Effector memory CD8-positive, alpha-beta T cell (primary cell): ENCODE measurements at regions not wholly inside any gene's neighbourhood (a gene's known extent, or its start where the extent isn't known, plus 50 kb on each side); places are given as distances from the start of the nearest gene placed in this dataset.

Experiments used
- ATAC-seq: fragments of 150-1000 bp; cut with Tn5 transposase; replicated peaks from 2 replicates; pipeline ENCODE4 v1.10.0; 2021; ENCODE audit warnings: mild to moderate bottlenecking, moderate library complexity
- DNase-seq, 3 experiments: peaks; one replicate each; pipeline ENCODE4 v3.0.0; 2021
- H3K27ac Mint-ChIP-seq, 2 donors: one replicate each; pipeline ENCODE4 v1.8.0; 2022; ENCODE audit warnings: mild to moderate bottlenecking in 2 of 2, mixed read lengths in 2 of 2, moderate library complexity in 2 of 2
- H3K27me3 Mint-ChIP-seq, 2 donors: one replicate each; pipeline ENCODE4 v1.8.0; 2022; ENCODE audit warnings: mixed read lengths in 2 of 2
- H3K36me3 Mint-ChIP-seq: one replicate; pipeline ENCODE4 v1.8.0; 2022; ENCODE audit warnings: mild to moderate bottlenecking, moderate library complexity, mixed read lengths; ENCODE audit not compliant: insufficient read depth
- H3K4me1 Mint-ChIP-seq, 2 donors: one replicate each; pipeline ENCODE4 v1.8.0; 2022; ENCODE audit warnings: low read depth in 2 of 2, mixed read lengths in 2 of 2
- H3K4me3 Mint-ChIP-seq, 2 donors: one replicate each; pipeline ENCODE4 v1.8.0; 2022; ENCODE audit warnings: mild to moderate bottlenecking in 2 of 2, mixed read lengths in 2 of 2, moderate library complexity in 2 of 2
- H3K9me3 Mint-ChIP-seq, 2 donors: one replicate each; pipeline ENCODE4 v1.8.0; 2022; ENCODE audit warnings: mixed read lengths in 2 of 2

DNA sequence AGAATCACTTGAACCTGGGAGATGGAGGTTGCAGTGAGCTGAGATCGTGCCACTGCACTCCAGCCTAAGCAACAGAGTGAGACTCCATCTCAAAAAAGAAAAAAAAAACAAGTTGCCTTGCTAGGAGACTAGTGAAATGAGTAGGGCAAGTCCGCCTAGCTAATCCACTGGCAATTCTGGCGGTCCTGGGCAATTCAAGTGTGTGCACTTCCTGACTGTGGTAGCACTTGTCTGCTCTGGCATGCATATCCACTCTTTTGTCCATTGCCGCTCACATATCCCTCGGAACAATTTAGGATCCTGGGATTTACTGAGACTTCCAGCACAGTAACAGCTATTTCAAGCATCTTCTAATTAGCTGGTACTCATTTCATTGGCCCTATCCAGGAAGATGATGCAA, 426.3 kb upstream of the ADGRL2 start:
- Mint-ChIP-seq H3K4me1 (no peaks in the 10 kb centered on the region), H3K9me3 (peaks cover 0 to under 1% of the 10 kb centered on the region in 2 donors), H3K36me3 (no peaks in the 10 kb centered on the region), H3K4me3 (no peak overlapping the region), H3K27me3 (no peaks in the 10 kb centered on the region), H3K27ac (no peak overlapping the region)
- no peak for DNase-seq
- no peak for ATAC-seq

GRCh38 chr1:81371864-81372263, 428.9 kb upstream of the ADGRL2 start:
- ATAC-seq (no peak), DNase-seq (no peak)
- Mint-ChIP-seq H3K4me1 (no peaks in the 10 kb centered on the region), H3K27me3 (no peaks in the 10 kb centered on the region), H3K4me3 (no peak overlapping the region), H3K9me3 (peaks cover 6 to 14% of the 10 kb centered on the region in 2 donors), H3K27ac (no peak overlapping the region), H3K36me3 (no peaks in the 10 kb centered on the region)

DNA sequence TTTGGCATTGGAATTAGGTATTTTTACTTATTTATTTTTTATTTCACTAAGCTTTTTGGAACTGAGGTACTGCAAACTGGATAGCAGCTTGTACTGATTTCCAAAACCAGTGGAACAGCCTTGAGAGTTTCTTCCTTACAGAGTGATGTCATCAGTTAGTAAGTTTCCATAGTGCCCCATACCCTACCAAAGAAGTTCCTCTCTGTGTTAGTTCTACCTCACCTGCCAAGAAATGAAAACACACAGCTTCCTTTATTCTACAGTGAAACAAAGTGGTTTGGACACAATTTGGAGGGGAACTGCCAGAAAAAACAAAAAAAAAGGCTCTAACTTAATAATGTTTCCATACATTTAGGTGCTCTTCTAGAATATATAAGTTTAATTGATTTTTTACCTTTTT, 430.9 kb upstream of the ADGRL2 start:
- H3K4me1 Mint-ChIP-seq, result no peaks in the 10 kb centered on the region
- peaks cover 6 to 19% of the 10 kb centered on the region in 2 donors for H3K9me3 Mint-ChIP-seq
- H3K27ac Mint-ChIP-seq, result no peak overlapping the region
- H3K4me3 Mint-ChIP-seq, result no peak overlapping the region
- no peaks in the 10 kb centered on the region for H3K36me3 Mint-ChIP-seq
- no peak for DNase-seq
- no peaks in the 10 kb centered on the region for H3K27me3 Mint-ChIP-seq
- ATAC-seq, result no peak

GRCh38 chr1:81366173-81366572, 434.6 kb upstream of the ADGRL2 start:
- Mint-ChIP-seq H3K9me3 (peaks cover 6 to 19% of the 10 kb centered on the region in 2 donors), H3K27ac (no peak overlapping the region), H3K27me3 (no peaks in the 10 kb centered on the region), H3K4me3 (no peak overlapping the region), H3K36me3 (no peaks in the 10 kb centered on the region), H3K4me1 (no peaks in the 10 kb centered on the region)
- no peak for ATAC-seq
- DNase-seq, result no peak

GRCh38 chr1:81364088-81364487, 436.6 kb upstream of the ADGRL2 start:
- Mint-ChIP-seq H3K27ac (no peak overlapping the region), H3K36me3 (no peaks in the 10 kb centered on the region), H3K4me3 (no peak overlapping the region), H3K4me1 (no peaks in the 10 kb centered on the region), H3K9me3 (peaks cover 9 to 27% of the 10 kb centered on the region in 2 donors), H3K27me3 (no peaks in the 10 kb centered on the region)
- no peak for DNase-seq
- ATAC-seq, result no peak

DNA sequence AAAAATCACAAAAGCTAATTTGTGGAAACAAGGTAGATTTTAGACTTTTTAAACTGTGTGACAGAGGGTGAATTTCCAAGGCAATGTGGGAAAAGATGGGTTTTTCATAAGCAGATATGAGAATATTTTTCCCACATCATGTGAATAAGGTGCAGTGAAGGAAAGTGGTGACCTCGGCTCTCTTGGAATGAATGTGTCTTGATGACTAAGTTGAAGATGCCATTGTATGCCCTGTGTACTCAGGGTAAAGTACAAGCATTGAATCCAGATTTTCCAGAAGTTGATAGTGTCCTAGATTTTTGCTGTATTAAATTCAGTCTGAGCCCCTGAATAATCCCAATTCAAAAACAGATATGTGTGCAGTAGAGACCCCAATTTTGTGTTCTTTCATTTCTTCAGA, 442.6 kb upstream of the ADGRL2 start:
- DNase-seq, result no peak
- Mint-ChIP-seq H3K36me3 (no peaks in the 10 kb centered on the region), H3K9me3 (peaks cover 11 to 22% of the 10 kb centered on the region in 2 donors), H3K27me3 (no peaks in the 10 kb centered on the region), H3K27ac (no peak overlapping the region), H3K4me1 (no peaks in the 10 kb centered on the region), H3K4me3 (no peak overlapping the region)
- ATAC-seq, result no peak

DNA sequence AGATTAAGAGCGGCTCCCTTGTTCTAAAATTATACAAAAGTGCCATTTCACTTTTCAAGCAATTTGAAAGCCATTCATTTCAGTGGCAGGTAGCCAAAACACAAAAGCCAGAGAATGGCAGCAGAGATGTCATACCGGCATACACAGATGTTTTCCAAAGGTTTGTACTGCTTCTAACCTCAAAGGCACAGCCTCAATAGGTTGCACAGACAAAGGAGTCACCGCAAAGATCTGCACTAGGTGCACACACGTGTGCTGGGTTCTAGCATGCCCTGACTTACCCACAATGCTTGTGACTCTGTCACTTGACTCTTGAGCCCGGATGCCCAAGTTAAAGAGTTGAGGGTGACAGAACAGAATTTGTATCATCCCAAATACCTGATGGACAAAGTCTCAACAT, 448.9 kb upstream of the ADGRL2 start:
- no peak overlapping the region for H3K27ac Mint-ChIP-seq
- H3K4me1 Mint-ChIP-seq, result no peaks in the 10 kb centered on the region
- no peaks in the 10 kb centered on the region for H3K27me3 Mint-ChIP-seq
- H3K36me3 Mint-ChIP-seq, result no peaks in the 10 kb centered on the region
- ATAC-seq (no peak), DNase-seq (no peak)
- H3K9me3 Mint-ChIP-seq, result peaks cover 14 to 17% of the 10 kb centered on the region in 2 donors
- no peak overlapping the region for H3K4me3 Mint-ChIP-seq

GRCh38 chr1:81349194-81349965, 451.4 kb upstream of the ADGRL2 start:
- Mint-ChIP-seq H3K36me3 (no peaks in the 10 kb centered on the region), H3K9me3 (peaks cover 12 to 17% of the 10 kb centered on the region in 2 donors), H3K4me1 (no peaks in the 10 kb centered on the region), H3K4me3 (no peak overlapping the region), H3K27ac (no peak overlapping the region), H3K27me3 (no peaks in the 10 kb centered on the region)
- no peak for ATAC-seq
- no peak for DNase-seq

GRCh38 chr1:81345110-81345509, 455.6 kb upstream of the ADGRL2 start:
- no peaks in the 10 kb centered on the region for H3K27me3 Mint-ChIP-seq
- no peak for ATAC-seq
- H3K4me3 Mint-ChIP-seq, result no peak overlapping the region

DNA sequence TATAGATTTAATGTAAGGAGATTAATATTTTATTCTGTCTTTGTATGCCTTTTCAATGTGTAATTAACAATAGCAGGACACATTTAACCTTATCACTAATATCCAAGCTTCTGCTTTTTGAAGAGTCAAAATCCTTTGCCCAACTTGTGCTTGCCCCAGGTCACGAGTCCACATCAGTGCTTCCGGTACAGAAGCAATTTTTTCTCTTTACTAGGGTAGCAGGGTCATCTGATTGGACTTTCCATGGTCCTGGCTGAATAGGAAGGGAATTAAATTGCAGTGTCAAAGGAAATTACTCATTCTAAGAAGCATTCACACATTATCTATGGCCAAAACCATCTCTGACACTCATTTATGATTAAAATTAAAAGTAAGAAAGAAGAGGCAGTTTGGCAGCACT, 460.5 kb upstream of the ADGRL2 start:
- no peak for DNase-seq
- peaks cover 5 to 23% of the 10 kb centered on the region in 2 donors for H3K9me3 Mint-ChIP-seq
- no peak overlapping the region for H3K4me3 Mint-ChIP-seq
- ATAC-seq, result no peak
- H3K27me3 Mint-ChIP-seq, result no peaks in the 10 kb centered on the region
- no peaks in the 10 kb centered on the region for H3K36me3 Mint-ChIP-seq
- H3K4me1 Mint-ChIP-seq, result no peaks in the 10 kb centered on the region
- no peak overlapping the region for H3K27ac Mint-ChIP-seq

More at GRCh38 chr1:81345110-81345509, 455.6 kb upstream of the ADGRL2 start:
- DNase-seq, result no peak
- H3K27ac Mint-ChIP-seq, result no peak overlapping the region
- no peaks in the 10 kb centered on the region for H3K36me3 Mint-ChIP-seq
- H3K9me3 Mint-ChIP-seq, result peaks cover 8 to 11% of the 10 kb centered on the region in 2 donors
- no peaks in the 10 kb centered on the region for H3K4me1 Mint-ChIP-seq

GRCh38 chr1:81337226-81337625, 463.5 kb upstream of the ADGRL2 start:
- no peaks in the 10 kb centered on the region for H3K4me1 Mint-ChIP-seq
- H3K36me3 Mint-ChIP-seq, result no peaks in the 10 kb centered on the region
- H3K4me3 Mint-ChIP-seq, result no peak overlapping the region
- DNase-seq (no peak), ATAC-seq (no peak)
- H3K27me3 Mint-ChIP-seq, result no peaks in the 10 kb centered on the region
- H3K9me3 Mint-ChIP-seq, result peaks cover 5 to 15% of the 10 kb centered on the region in 2 donors
- H3K27ac Mint-ChIP-seq, result no peak overlapping the region

DNA sequence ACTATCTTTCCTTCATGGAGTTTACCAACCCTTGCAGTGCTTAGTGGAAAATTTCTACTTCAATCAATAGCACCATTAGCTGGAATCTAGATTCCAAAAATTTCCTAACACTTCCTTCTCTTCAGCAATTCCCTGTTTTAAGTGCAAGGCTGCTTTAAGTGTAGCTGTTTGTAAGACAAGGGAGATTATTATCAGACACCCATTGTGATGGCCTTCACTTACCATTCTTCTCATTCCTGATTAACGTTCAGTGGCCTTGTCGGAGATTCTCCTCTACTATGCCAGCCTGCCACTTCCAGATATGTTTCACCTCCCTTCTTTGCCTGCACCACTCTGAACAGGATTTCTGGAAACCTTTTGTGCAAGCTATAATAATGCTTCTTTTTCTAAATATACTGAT, 464.9 kb upstream of the ADGRL2 start:
- Mint-ChIP-seq H3K4me1 (no peaks in the 10 kb centered on the region), H3K9me3 (peaks cover 5 to 15% of the 10 kb centered on the region in 2 donors), H3K4me3 (no peak overlapping the region), H3K36me3 (no peaks in the 10 kb centered on the region), H3K27ac (no peak overlapping the region), H3K27me3 (no peaks in the 10 kb centered on the region)
- DNase-seq, result no peak
- no peak for ATAC-seq

GRCh38 chr1:81330521-81330920, 470.2 kb upstream of the ADGRL2 start:
- H3K9me3 Mint-ChIP-seq, result peaks cover 7 to 8% of the 10 kb centered on the region in 2 donors
- DNase-seq, result no peak
- H3K4me3 Mint-ChIP-seq, result no peak overlapping the region
- H3K27ac Mint-ChIP-seq, result no peak overlapping the region
- H3K4me1 Mint-ChIP-seq, result no peaks in the 10 kb centered on the region
- H3K36me3 Mint-ChIP-seq, result no peaks in the 10 kb centered on the region
- no peaks in the 10 kb centered on the region for H3K27me3 Mint-ChIP-seq
- no peak for ATAC-seq

- Mint-ChIP-seq H3K27ac (no peak overlapping the region), H3K9me3 (peaks cover 7 to 11% of the 10 kb centered on the region in 2 donors), H3K4me1 (no peaks in the 10 kb centered on the region), H3K27me3 (no peaks in the 10 kb centered on the region), H3K4me3 (no peak overlapping the region), H3K36me3 (no peaks in the 10 kb centered on the region)
- no peak for DNase-seq
- ATAC-seq, result no peak
Observed at GRCh38 chr1:81330111-81330510, 470.6 kb upstream of the ADGRL2 start.
